ENCODE measurements at regions not wholly inside any gene's neighbourhood (a gene's known extent, or its start where the extent isn't known, plus 50 kb on each side); places are given as distances from the start of the nearest gene placed in this dataset.

GRCh38 chr13:54633456-54633855 is 1604.8 kb downstream of the OLFM4 start:
- Histone ChIP-seq H3K4me3 (ENCODE audit: extremely low read depth in 1 of 4, insufficient read depth in 2 of 4, low read depth in 3 of 4, low read length in 4 of 4) (no peak overlapping the region), H3K79me2 (ENCODE audit: control insufficient read depth in 1 of 2, insufficient read depth in 2 of 2, low read length in 2 of 2) (no peaks in the 10 kb centered on the region), H2BK5ac (ENCODE audit: low read depth, low read length) (no peak overlapping the region)

More at GRCh38 chr13:54633456-54633855, 1604.8 kb downstream of the OLFM4 start:
- H4K20me1 ChIP-seq (replicated peaks in 1 of 2; ENCODE audit: control insufficient read depth in 1 of 2, insufficient read depth in 2 of 2, low read length in 2 of 2) = no peaks in the 10 kb centered on the region
- no peaks in the 10 kb centered on the region for H3K79me1 ChIP-seq (ENCODE audit: low read depth, low read length)
- ChIA-PET POLR2A (ENCODE audit: partially characterized antibody) (no interaction called here), CTCF (ENCODE audit: partially characterized antibody) (interaction anchor here (1.4 kb wide), 1 partner anchor 851 kb away, joined by 4 read pairs; no protein-coding TSS in a partner anchor)
- no peak overlapping the region for H3K4me2 ChIP-seq (ENCODE audit: insufficient read depth in 1 of 2, low read depth in 2 of 2, low read length in 2 of 2)
- H3K23me2 ChIP-seq (ENCODE audit: low read depth, low read length) = no peaks in the 10 kb centered on the region
- H2BK120ac ChIP-seq (replicated peaks; ENCODE audit: low read depth, low read length) = no peak overlapping the region
- H3K56ac ChIP-seq (replicated peaks; ENCODE audit: insufficient read length, low read depth, low read length) = no peak overlapping the region
- no peak overlapping the region for H3K23ac ChIP-seq (ENCODE audit: insufficient read length)
- no peak overlapping the region for H3K18ac ChIP-seq (ENCODE audit: extremely low read depth, low read length)
- DNase-seq (ENCODE audit: low read depth in 1 of 2, low spot score in 2 of 2) = no peak
- H3K27ac ChIP-seq (ENCODE audit: low read depth, low read length) = no peak overlapping the region
- H3K27me3 ChIP-seq (replicated peaks in 1 of 4; ENCODE audit: control insufficient read depth in 3 of 4, extremely low read depth in 1 of 4, insufficient read depth in 3 of 4, low read length in 3 of 4) = no peaks in the 10 kb centered on the region
- no peak overlapping the region for H3K4ac ChIP-seq (replicated peaks; ENCODE audit: insufficient read length, low read depth, low read length)
- no peak overlapping the region for H4K8ac ChIP-seq (ENCODE audit: extremely low read depth, insufficient read depth, low read length)
- no peak overlapping the region for H3K9ac ChIP-seq (replicated peaks in 1 of 4; ENCODE audit: extremely low read depth in 1 of 4, low read depth in 3 of 4, low read length in 3 of 4)
- H2AFZ ChIP-seq (ENCODE audit: low read length) = no peak overlapping the region
- no peak for TF ChIP-seq SRF (IDR thresholded peaks at IDR 0.05; ENCODE audit: low read depth, low read length)
- TF ChIP-seq BACH1 (IDR thresholded peaks at IDR 0.05; ENCODE audit: low read length) = no peak
- no peak for TF ChIP-seq KDM5A (IDR thresholded peaks at IDR 0.05; ENCODE audit: low read length)
- TF ChIP-seq POLR2A (IDR thresholded peaks at IDR 0.05; ENCODE audit: control extremely low read depth in 1 of 2, low read depth in 2 of 2, low read length in 2 of 2) = no peak
- TF ChIP-seq SIN3A (conservative IDR thresholded peaks at IDR 0.05 in 1 of 2, IDR thresholded peaks at IDR 0.05 in 1 of 2; ENCODE audit: low read depth in 1 of 2, low read length in 2 of 2) = no peak
- no peak for TF ChIP-seq CBX8 (IDR thresholded peaks at IDR 0.05; ENCODE audit: borderline replicate concordance, low read depth, low read length)
- no peak for TF ChIP-seq KDM1A (IDR thresholded peaks at IDR 0.05; ENCODE audit: borderline replicate concordance, low read length)
- no peak for TF ChIP-seq SP4 (IDR thresholded peaks at IDR 0.05; ENCODE audit: low read length)
- no peak for TF ChIP-seq SIRT6 (IDR thresholded peaks at IDR 0.05; ENCODE audit: low read length)
- TF ChIP-seq GABPA (IDR thresholded peaks at IDR 0.05; ENCODE audit: borderline replicate concordance, insufficient read depth, low read length) = no peak
- no peak for TF ChIP-seq RNF2 (IDR thresholded peaks at IDR 0.05; ENCODE audit: borderline replicate concordance, low read depth, low read length, missing control alignments, poor library complexity, severe bottlenecking)
- TF ChIP-seq RBBP5 (IDR thresholded peaks at IDR 0.05; ENCODE audit: borderline replicate concordance, low read depth, low read length) = no peak
- no peak for TF ChIP-seq TEAD4 (IDR thresholded peaks at IDR 0.05; ENCODE audit: low read depth, low read length)
- no peak for TF ChIP-seq JUN (IDR thresholded peaks at IDR 0.05; ENCODE audit: low read depth, low read length)
- 78% methylated on average over 5 of the region's 5 CpGs; no CpG with 5 or more reads in 1 of the 2 experiments for WGBS, 2 experiments (ENCODE audit: extremely low coverage in 1 of 2, insufficient coverage in 1 of 2, insufficient read length in 1 of 2, insufficient replicate concordance in 2 of 2, low coverage in 1 of 2, low lambda C conversion rate in 2 of 2, missing lambda C conversion rate in 1 of 2)
- no peaks in the 10 kb centered on the region; a peak in 1 of 8 replicates for H3K36me3 ChIP-seq (ENCODE audit: control insufficient read depth in 2 of 4, insufficient read depth in 4 of 4, low read length in 3 of 4)
- H2BK20ac ChIP-seq (ENCODE audit: low read length) = no peak overlapping the region
- no peak for FAIRE-seq
- H4K91ac ChIP-seq (replicated peaks; ENCODE audit: insufficient read length, low read length) = no peak overlapping the region
- H2BK15ac ChIP-seq (ENCODE audit: low read length) = no peak overlapping the region; the same call in 1 of the 2 replicates
- H2BK12ac ChIP-seq (ENCODE audit: low read depth, low read length) = no peak overlapping the region
- no peaks in the 10 kb centered on the region for H3K9me3 ChIP-seq (ENCODE audit: insufficient read depth in 2 of 2, low read depth in 1 of 2, low read length in 1 of 2)
- no peak overlapping the region for H2AK5ac ChIP-seq (ENCODE audit: low read depth, low read length)
- H3K4me1 ChIP-seq (replicated peaks in 1 of 4; ENCODE audit: control insufficient read depth in 3 of 4, insufficient read depth in 4 of 4, low read length in 3 of 4) = peaks cover 0 to 4% (median 3%) of the 10 kb centered on the region in 4 experiments; a peak in 4 of 7 replicates
- no peak overlapping the region for H3K14ac ChIP-seq (ENCODE audit: insufficient read length)
- no peak overlapping the region for H4K5ac ChIP-seq (ENCODE audit: insufficient read length, low read depth, low read length)

All from H1 (cell line).